WTC11 (cell line): ENCODE measurements at regions not wholly inside any gene's neighbourhood (a gene's known extent, or its start where the extent isn't known, plus 50 kb on each side); places are given as distances from the start of the nearest gene placed in this dataset.

ENCODE experiments used
- AR ChIP-seq: fragments of 250-450 bp; sonication (Bioruptor Pico); IDR thresholded peaks from 2 replicates; pipeline ENCODE4 v1.9.0; 2021; ENCODE audit warnings: mild to moderate bottlenecking
- ATF2 ChIP-seq: sonication (generic); formaldehyde crosslinking; IDR thresholded peaks from 2 replicates; pipeline ENCODE4 v1.8.1; 2022; ENCODE audit warnings: low read depth, missing genetic modification reagents, borderline replicate concordance
- CBFB ChIP-seq: sonication (generic); formaldehyde crosslinking; IDR thresholded peaks from 2 replicates; pipeline ENCODE4 v1.8.1; 2022; ENCODE audit warnings: mild to moderate bottlenecking, low read depth, missing genetic modification reagents
- CTCF ChIP-seq: fragments of 200-600 bp; IDR thresholded peaks from 2 replicates; pipeline ENCODE4 v1.8.0; 2022; ENCODE audit warnings: antibody characterized with exemption
- FOXK1 ChIP-seq: sonication (generic); formaldehyde crosslinking; IDR thresholded peaks from 2 replicates; pipeline ENCODE4 v1.8.0; 2022; ENCODE audit warnings: mild to moderate bottlenecking, moderate library complexity, missing genetic modification reagents
- JUN ChIP-seq: sonication (generic); formaldehyde crosslinking; IDR thresholded peaks from 2 replicates; pipeline ENCODE4 v1.8.0; 2023; ENCODE audit warnings: mild to moderate bottlenecking, missing genetic modification reagents
- MAX ChIP-seq: sonication (generic); formaldehyde crosslinking; IDR thresholded peaks from 2 replicates; pipeline ENCODE4 v1.8.0; 2022; ENCODE audit warnings: mild to moderate bottlenecking, missing genetic modification reagents
- SMAD3 ChIP-seq: sonication (generic); formaldehyde crosslinking; IDR thresholded peaks from 2 replicates; pipeline ENCODE4 v1.8.0; 2022; ENCODE audit warnings: missing genetic modification reagents, mild to moderate bottlenecking, borderline replicate concordance
- TP53 ChIP-seq: sonication (generic); formaldehyde crosslinking; IDR thresholded peaks from 2 replicates; pipeline ENCODE4 v1.8.1; 2023; ENCODE audit warnings: mild to moderate bottlenecking, missing genetic modification reagents
- USF1 ChIP-seq: sonication (generic); formaldehyde crosslinking; IDR thresholded peaks from 2 replicates; pipeline ENCODE4 v1.8.0; 2022; ENCODE audit warnings: mild to moderate bottlenecking, missing genetic modification reagents
- ZMAT4 ChIP-seq: fragments of 250-450 bp; sonication (Bioruptor Pico); IDR thresholded peaks from 2 replicates; pipeline ENCODE4 v1.9.0; 2021; ENCODE audit warnings: mild to moderate bottlenecking
- ZNF138 ChIP-seq: sonication (generic); formaldehyde crosslinking; conservative IDR thresholded peaks from 2 replicates; pipeline ENCODE4 v1.8.1; 2022; ENCODE audit warnings: mild to moderate bottlenecking, moderate library complexity, missing genetic modification reagents

GRCh38 chr1:196074182-196074581 lies 534.1 kb downstream of the KCNT2 start:
- TF ChIP-seq ATF2 (CRISPR knock-in tag) = no peak
- no peak for TF ChIP-seq CTCF
- TF ChIP-seq AR = no peak
- no peak for TF ChIP-seq MAX (CRISPR knock-in tag)
- no peak for TF ChIP-seq ZNF138 (CRISPR knock-in tag)
- no peak for TF ChIP-seq FOXK1 (CRISPR knock-in tag)
- no peak for TF ChIP-seq TP53 (CRISPR knock-in tag)
- TF ChIP-seq CBFB = no peak
- no peak for TF ChIP-seq SMAD3 (CRISPR knock-in tag)
- TF ChIP-seq JUN (CRISPR knock-in tag) = no peak
- TF ChIP-seq USF1 = no peak
- no peak for TF ChIP-seq ZMAT4 (CRISPR knock-in tag)
